SK-N-SH (cell line): ENCODE measurements at regions not wholly inside any gene's neighbourhood (a gene's known extent, or its start where the extent isn't known, plus 50 kb on each side); places are given as distances from the start of the nearest gene placed in this dataset.

Experiments used
- CTCF ChIA-PET: fragments of 300-600, 350-600 bp; formaldehyde crosslinking; extraction: SDS; loops from one replicate; lab custom pipeline; 2021; lab: Yijun Ruan, JAX
- POLR2A ChIA-PET: fragments of 350-600 bp; sonication (Branson Sonifier 250); formaldehyde crosslinking; extraction: SDS; loops from one replicate; lab custom pipeline; 2020; ENCODE audit warnings: antibody characterized with exemption, inconsistent platforms; lab: Yijun Ruan, JAX
- DNase-seq: peaks from one replicate; pipeline ENCODE4 v3.0.0; 2012
- H2AFZ ChIP-seq: fragments of 200-600 bp; sonication (generic); 2 replicates; pipeline ENCODE4 v1.8.1; 2016; ENCODE audit warnings: antibody characterized with exemption, mild to moderate bottlenecking, low read depth
- H3F3A ChIP-seq: fragments of 200-600 bp; sonication (generic); replicated peaks from 2 replicates; pipeline ENCODE3; 2016; ENCODE audit warnings: antibody characterized with exemption, mild to moderate bottlenecking; ENCODE audit not compliant: insufficient read depth
- H3K27ac ChIP-seq, 2 experiments: fragments of 200-500 bp in 1 of 2; fragments of 200-600 bp in 1 of 2; sonication (Bioruptor generic) in 1 of 2; sonication (generic), shearing (Covaris generic) in 1 of 2; 2 replicates each; pipeline versions ENCODE4 v1.5.1 to v1.6.1; 2014 to 2016; ENCODE audit warnings: low read depth in 2 of 2, inconsistent platforms in 1 of 2, low read length in 1 of 2, mild to moderate bottlenecking in 1 of 2, mixed read lengths in 1 of 2
- H3K27me3 ChIP-seq: fragments of 200-600 bp; sonication (generic), shearing (Covaris generic); 2 replicates; pipeline ENCODE4 v1.6.1; 2016; ENCODE audit warnings: mixed run types; ENCODE audit not compliant: insufficient read depth
- H3K36me3 ChIP-seq, 2 experiments: fragments of 200-500 bp in 1 of 2; fragments of 200-600 bp in 1 of 2; sonication (Bioruptor generic) in 1 of 2; sonication (generic) in 1 of 2; replicated peaks in 1 of 2; 2 replicates each; pipeline versions ENCODE3 to v1.5.1; 2014 to 2016; ENCODE audit warnings: low read length in 1 of 2, mild to moderate bottlenecking in 1 of 2; ENCODE audit not compliant: insufficient read depth in 2 of 2, control insufficient read depth in 1 of 2
- H3K4me1 ChIP-seq, 2 experiments: fragments of 200-500 bp in 1 of 2; fragments of 200-600 bp in 1 of 2; sonication (Bioruptor generic) in 1 of 2; sonication (generic), shearing (Covaris generic) in 1 of 2; 2 replicates each; pipeline versions ENCODE4 v1.5.1 to v1.6.1; 2014 to 2016; ENCODE audit warnings: low read depth in 1 of 2, low read length in 1 of 2, mixed run types in 1 of 2; ENCODE audit not compliant: insufficient read depth in 2 of 2, control insufficient read depth in 1 of 2
- H3K4me2 ChIP-seq: fragments of 200-600 bp; sonication (generic), shearing (Covaris generic); 2 replicates; pipeline ENCODE4 v1.6.1; 2017; ENCODE audit warnings: mixed run types
- H3K4me3 ChIP-seq, 2 experiments: fragments of 200-500 bp in 1 of 2; fragments of 200-600 bp in 1 of 2; sonication (Bioruptor generic) in 1 of 2; sonication (generic), shearing (Covaris generic) in 1 of 2; 2 replicates each; pipeline versions ENCODE4 v1.5.1 to v1.8.1; 2014 to 2016; ENCODE audit warnings: low read depth in 2 of 2, inconsistent platforms in 1 of 2, low read length in 1 of 2, mild to moderate bottlenecking in 1 of 2, mixed read lengths in 1 of 2, moderate library complexity in 1 of 2
- H3K79me2 ChIP-seq: fragments of 200-600 bp; sonication (generic); 2 replicates; pipeline ENCODE4 v1.8.1; 2017; ENCODE audit warnings: mild to moderate bottlenecking; ENCODE audit not compliant: insufficient read depth
- H3K9ac ChIP-seq: fragments of 200-600 bp; sonication (generic); 2 replicates; pipeline ENCODE4 v1.6.1; 2017; ENCODE audit warnings: mixed run types
- H3K9me2 ChIP-seq: fragments of 200-600 bp; sonication (generic); 2 replicates; pipeline ENCODE4 v1.6.1; 2017; ENCODE audit warnings: mixed run types
- H3K9me3 ChIP-seq: fragments of 200-600 bp; sonication (generic); 2 replicates; pipeline ENCODE4 v1.6.1; 2017; ENCODE audit warnings: mixed run types, mild to moderate bottlenecking, moderate library complexity
- H4K20me1 ChIP-seq: fragments of 200-600 bp; sonication (generic); 2 replicates; pipeline ENCODE4 v1.6.1; 2017; ENCODE audit warnings: mild to moderate bottlenecking, mixed run types; ENCODE audit not compliant: insufficient read depth
- EP300 ChIP-seq, 2 experiments: IDR thresholded peaks; 2 replicates each; pipeline versions ENCODE4 v1.4.0 to v1.6.1; 2012; ENCODE audit warnings: borderline replicate concordance in 1 of 2, low read depth in 1 of 2, low read length in 1 of 2
- FOSL2 ChIP-seq: IDR thresholded peaks from 2 replicates; pipeline ENCODE4 v1.4.0; 2012; ENCODE audit warnings: low read depth, mild to moderate bottlenecking, moderate library complexity, borderline replicate concordance
- JUND ChIP-seq: IDR thresholded peaks from 2 replicates; pipeline ENCODE4 v1.4.0; 2012
- MXI1 ChIP-seq: IDR thresholded peaks from 2 replicates; pipeline ENCODE4 v1.6.1; 2012; ENCODE audit warnings: mild to moderate bottlenecking, low read depth, low read length, improper control_type of control experiment
- PBX3 ChIP-seq: IDR thresholded peaks from 2 replicates; pipeline ENCODE4; 2012
- SIN3A ChIP-seq: IDR thresholded peaks from 2 replicates; pipeline ENCODE4 v1.6.1; 2012; ENCODE audit warnings: low read depth, mild to moderate bottlenecking, low read length, moderate library complexity, borderline replicate concordance
- TCF12 ChIP-seq: IDR thresholded peaks from 2 replicates; pipeline ENCODE4 v1.4.0; 2012
- WGBS: methylation state at CpG from one replicate; pipeline ENCODE4 v1.1.6; 2017; ENCODE audit warnings: low lambda C conversion rate; 5-methylcytosine and 5-hydroxymethylcytosine counted together
- TF ChIP-seq, protein P1 (sequence below): fragments of 150-350 bp; IDR thresholded peaks from 2 replicates; pipeline ENCODE4 v1.6.1; 2017; ENCODE audit warnings: antibody characterized with exemption, low read length, low read depth, borderline replicate concordance

DNA sequence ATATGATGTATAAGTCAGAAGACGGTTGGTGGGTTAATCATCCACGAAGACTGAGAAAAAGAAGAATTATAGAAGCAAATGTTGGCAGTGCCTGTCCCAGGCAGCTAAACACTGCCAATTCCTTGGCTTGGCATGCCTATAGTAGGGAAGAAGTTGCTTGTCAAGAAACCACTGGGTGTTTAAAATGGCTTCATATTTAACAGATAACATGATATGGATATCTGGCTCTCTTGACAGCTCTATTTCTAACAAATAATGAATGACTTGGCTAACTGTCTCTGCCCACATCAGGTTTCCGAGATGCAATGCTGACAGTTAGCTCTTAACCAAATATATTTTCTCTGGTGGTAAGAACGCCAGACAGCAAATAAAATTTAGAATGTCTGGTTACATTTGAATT lies 341.7 kb upstream of the KCNMB2 start:
- H4K20me1 ChIP-seq: no peaks in the 10 kb centered on the region
- H3K4me3 ChIP-seq: no peak overlapping the region
- WGBS: 74% methylated on average over 4 of the region's 4 CpGs
- H3K9me2 ChIP-seq: no peaks in the 10 kb centered on the region
- no peak overlapping the region for H3K4me2 ChIP-seq
- no peak for TF ChIP-seq MXI1
- TF ChIP-seq PBX3: 0 out of 2 replicates have a peak, but pooled peaks have one; percentile 5
- no peaks in the 10 kb centered on the region for H3K36me3 ChIP-seq
- peaks cover 0 to 6% of the 10 kb centered on the region in 2 experiments; a peak in 2 of 4 replicates for H3K4me1 ChIP-seq
- ChIA-PET POLR2A (no interaction called here), CTCF (no interaction called here)
- H3K27ac ChIP-seq: no peak overlapping the region
- H3K9ac ChIP-seq: no peak overlapping the region
- no peak overlapping the region for H2AFZ ChIP-seq
- no peaks in the 10 kb centered on the region for H3K79me2 ChIP-seq
- peaks cover 20% of the 10 kb centered on the region for H3F3A ChIP-seq
- H3K9me3 ChIP-seq: peaks cover 4% of the 10 kb centered on the region; the same call in 1 of the 2 replicates
- no peak for DNase-seq
- no peaks in the 10 kb centered on the region for H3K27me3 ChIP-seq

DNA sequence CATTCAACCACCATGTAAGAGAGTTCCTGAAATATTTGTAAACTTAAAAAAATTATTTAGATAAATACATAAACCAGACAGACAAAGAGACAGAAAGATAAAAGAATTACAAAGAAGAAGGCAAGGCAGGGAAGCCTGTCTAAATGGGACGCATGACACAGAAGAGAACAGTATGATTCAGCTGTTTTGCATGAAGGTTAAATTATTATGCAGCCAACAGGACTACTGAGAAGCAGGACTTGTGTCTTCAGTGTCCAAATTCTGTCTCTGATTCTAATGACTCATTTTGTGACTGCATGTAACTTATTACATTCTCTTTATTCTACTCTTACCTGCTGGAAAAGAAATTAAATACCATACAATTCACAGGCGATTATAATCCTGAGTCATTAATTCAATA lies 340.4 kb upstream of the KCNMB2 start:
- CTCF ChIA-PET: no interaction called here
- no peaks in the 10 kb centered on the region for H3K36me3 ChIP-seq
- H2AFZ ChIP-seq: peak overlapping the region; percentile 69; the same call in 1 of the 2 replicates
- H3K9ac ChIP-seq: no peak overlapping the region
- H4K20me1 ChIP-seq: no peaks in the 10 kb centered on the region
- H3F3A ChIP-seq: peaks cover 20% of the 10 kb centered on the region
- POLR2A ChIA-PET: no interaction called here
- 0 out of 2 replicates have a peak overlapping the region, but pooled peaks have one; percentile 22 for H3K4me2 ChIP-seq
- peaks cover 4% of the 10 kb centered on the region; the same call in 1 of the 2 replicates for H3K9me3 ChIP-seq
- 18% methylated on average over 2 of the region's 2 CpGs for WGBS
- H3K27ac ChIP-seq: peak overlapping the region; percentile 56 to 85
- TF ChIP-seq FOSL2 (peak; percentile 30; the same call in 1 of the 2 replicates), EP300 (IDR thresholded peaks at IDR 0.05; ENCODE audit: borderline replicate concordance in 1 of 2, low read depth in 1 of 2, low read length in 1 of 2) (0 out of 4 replicates have a peak, but pooled peaks of 1 of the 2 experiments have one; percentile 24), JUND (peak; percentile 40; the same call in 1 of the 2 replicates), PBX3 (no peak), SIN3A (no peak), TCF12 (peak; percentile 38)
- TF ChIP-seq, protein P1, sequence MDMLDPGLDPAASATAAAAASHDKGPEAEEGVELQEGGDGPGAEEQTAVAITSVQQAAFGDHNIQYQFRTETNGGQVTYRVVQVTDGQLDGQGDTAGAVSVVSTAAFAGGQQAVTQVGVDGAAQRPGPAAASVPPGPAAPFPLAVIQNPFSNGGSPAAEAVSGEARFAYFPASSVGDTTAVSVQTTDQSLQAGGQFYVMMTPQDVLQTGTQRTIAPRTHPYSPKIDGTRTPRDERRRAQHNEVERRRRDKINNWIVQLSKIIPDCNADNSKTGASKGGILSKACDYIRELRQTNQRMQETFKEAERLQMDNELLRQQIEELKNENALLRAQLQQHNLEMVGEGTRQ: no peak
- no peaks in the 10 kb centered on the region for H3K27me3 ChIP-seq
- no peaks in the 10 kb centered on the region for H3K79me2 ChIP-seq
- H3K4me1 ChIP-seq: peaks cover 0 to 6% of the 10 kb centered on the region in 2 experiments; a peak in 2 of 4 replicates
- H3K4me3 ChIP-seq: no peak overlapping the region
- DNase-seq: no peak
- H3K9me2 ChIP-seq: no peaks in the 10 kb centered on the region
